ENCODE measurements at regions not wholly inside any gene's neighbourhood (a gene's known extent, or its start where the extent isn't known, plus 50 kb on each side); places are given as distances from the start of the nearest gene placed in this dataset.

DNA sequence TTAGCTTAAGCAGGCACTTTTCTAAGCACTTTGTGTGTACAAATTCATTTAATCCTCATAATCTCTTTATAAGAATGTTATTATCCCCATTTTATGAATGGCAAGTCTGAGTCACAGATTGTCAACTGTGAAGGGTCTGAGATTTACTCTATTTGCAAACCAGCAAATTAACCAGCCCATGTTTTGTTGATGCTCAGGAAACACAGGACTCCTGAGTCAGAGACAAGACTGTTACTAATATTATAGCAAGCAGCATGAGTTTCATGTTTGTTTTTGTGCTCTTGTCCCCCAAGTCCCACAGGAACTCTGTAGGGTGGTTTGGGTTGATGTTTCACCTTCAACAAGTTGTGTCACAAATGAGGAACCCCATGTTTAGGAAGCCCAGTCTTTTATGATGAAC, 182.0 kb upstream of the PPP1R3A start:
- DNase-seq (ENCODE audit: low read depth), result no peak

DNA sequence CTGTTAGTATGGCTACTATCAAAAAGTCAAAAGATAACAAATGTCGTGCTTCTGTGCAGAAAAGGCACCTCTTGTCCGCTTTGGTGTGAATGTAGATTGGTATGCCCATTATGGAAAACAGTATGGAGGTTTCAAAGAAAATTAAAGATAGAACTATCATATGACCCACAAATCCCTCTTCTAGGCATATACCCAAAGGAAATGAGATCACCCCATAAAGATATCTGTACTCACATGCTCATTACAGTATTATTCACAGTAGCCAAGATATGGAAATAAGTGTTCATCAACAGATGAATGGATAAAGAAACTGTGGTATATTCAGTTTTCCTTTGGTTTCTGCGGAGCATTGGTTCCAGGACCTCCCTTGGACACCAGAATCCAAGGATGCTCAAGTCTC, 180.5 kb upstream of the PPP1R3A start:
- TF ChIP-seq, protein P1, sequence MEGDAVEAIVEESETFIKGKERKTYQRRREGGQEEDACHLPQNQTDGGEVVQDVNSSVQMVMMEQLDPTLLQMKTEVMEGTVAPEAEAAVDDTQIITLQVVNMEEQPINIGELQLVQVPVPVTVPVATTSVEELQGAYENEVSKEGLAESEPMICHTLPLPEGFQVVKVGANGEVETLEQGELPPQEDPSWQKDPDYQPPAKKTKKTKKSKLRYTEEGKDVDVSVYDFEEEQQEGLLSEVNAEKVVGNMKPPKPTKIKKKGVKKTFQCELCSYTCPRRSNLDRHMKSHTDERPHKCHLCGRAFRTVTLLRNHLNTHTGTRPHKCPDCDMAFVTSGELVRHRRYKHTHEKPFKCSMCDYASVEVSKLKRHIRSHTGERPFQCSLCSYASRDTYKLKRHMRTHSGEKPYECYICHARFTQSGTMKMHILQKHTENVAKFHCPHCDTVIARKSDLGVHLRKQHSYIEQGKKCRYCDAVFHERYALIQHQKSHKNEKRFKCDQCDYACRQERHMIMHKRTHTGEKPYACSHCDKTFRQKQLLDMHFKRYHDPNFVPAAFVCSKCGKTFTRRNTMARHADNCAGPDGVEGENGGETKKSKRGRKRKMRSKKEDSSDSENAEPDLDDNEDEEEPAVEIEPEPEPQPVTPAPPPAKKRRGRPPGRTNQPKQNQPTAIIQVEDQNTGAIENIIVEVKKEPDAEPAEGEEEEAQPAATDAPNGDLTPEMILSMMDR (IDR thresholded peaks at IDR 0.05; ENCODE audit: insufficient read depth, low read depth, low read length), result no peak
- no peak overlapping the region for H3K4me3 ChIP-seq (ENCODE audit: low read depth, low read length)
- no peak for DNase-seq (ENCODE audit: low read depth)

More for the DNA sequence above, 182.0 kb upstream of the PPP1R3A start:
- no peak overlapping the region for H3K4me3 ChIP-seq (ENCODE audit: low read depth, low read length)
- TF ChIP-seq, protein P1 (IDR thresholded peaks at IDR 0.05; ENCODE audit: insufficient read depth, low read depth, low read length), result no peak

DNA sequence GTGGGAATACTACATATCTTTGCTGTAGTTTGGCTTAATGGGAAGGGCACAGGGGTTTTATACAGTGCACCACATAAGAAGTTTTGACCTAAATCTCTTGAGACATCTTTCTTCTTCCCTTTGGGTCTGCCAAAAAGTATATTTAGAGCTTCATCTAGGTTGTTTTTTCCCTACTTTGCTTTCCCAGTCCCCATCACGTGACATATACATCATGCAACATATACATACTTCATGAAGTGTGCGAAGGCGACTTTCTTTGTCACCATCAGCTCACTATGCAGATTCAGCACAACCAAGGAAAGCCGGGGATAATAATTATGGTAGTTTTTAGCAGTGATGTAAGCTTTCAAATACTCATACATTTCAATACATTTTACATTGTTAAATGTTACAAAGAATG, 177.1 kb upstream of the PPP1R3A start:
- DNase-seq (ENCODE audit: low read depth), result no peak
- no peak overlapping the region for H3K4me3 ChIP-seq (ENCODE audit: low read depth, low read length)
- TF ChIP-seq, protein P1 (IDR thresholded peaks at IDR 0.05; ENCODE audit: insufficient read depth, low read depth, low read length), result no peak

DNA sequence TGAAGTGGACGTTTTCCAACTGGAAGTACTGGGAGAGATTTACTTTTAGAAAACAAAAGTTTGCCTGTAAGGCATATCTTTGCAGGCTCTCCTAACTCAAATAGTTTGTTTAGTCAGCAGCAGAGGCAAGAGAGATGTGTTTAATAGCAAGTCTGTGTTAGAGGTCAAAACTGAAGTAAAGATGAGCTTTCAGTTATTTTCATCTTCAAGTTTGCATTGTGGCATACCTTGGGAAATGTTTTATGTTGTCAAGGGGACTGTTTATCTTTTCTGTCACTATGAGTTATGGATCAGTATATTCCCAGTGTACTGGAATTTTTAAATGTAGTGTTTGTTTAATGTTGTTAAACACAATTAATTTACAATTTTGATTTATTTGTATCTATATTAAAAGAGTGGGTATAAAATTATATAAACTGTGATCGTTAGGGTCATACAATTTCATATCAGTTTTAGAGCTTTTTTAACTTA, 169.7 kb upstream of the PPP1R3A start:
- DNase-seq (ENCODE audit: low read depth), result no peak
- TF ChIP-seq, protein P1 (IDR thresholded peaks at IDR 0.05; ENCODE audit: insufficient read depth, low read depth, low read length), result no peak
- no peak overlapping the region for H3K4me3 ChIP-seq (ENCODE audit: low read depth, low read length)

DNA sequence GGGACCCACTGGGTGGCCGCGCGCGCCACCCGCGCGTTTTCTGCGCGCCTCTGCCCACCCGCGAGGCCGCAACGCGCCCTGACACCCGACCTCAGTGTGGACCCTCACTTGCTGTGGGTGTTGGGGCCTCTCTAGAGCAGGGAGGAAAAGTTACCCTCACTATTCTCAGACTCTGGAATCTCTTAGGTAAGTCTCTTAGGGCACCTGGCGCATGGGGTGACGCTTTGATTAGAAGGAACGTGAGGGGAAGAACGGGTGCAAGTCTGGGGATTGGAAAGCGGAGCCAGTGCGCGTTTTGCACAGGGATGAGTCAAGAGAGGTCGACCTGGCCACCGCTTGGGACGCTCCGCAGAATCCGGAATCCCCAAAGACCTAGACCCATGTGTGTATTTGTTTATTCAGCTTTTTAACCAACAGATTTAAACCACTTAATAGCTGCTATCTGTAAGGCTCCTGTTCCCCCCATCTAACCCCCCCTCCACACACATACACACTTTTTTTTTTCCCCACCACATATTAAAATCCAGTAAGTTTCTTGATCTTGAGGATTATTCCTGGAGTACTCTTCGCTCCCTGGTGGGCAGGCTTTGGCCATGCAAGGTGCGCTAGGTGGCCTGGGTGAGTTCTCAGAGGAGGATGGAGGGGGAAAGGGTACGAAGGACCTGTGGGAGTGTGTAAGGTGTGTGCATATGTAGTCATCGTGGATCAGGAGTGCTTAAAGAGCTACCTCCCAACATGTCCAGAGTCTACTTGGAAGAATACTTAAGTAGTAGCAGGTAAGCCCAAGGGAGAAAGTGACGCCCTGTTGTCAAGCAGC, 169.1 kb upstream of the PPP1R3A start:
- TF ChIP-seq, protein P1 (IDR thresholded peaks at IDR 0.05; ENCODE audit: insufficient read depth, low read depth, low read length), result no peak
- no peak for DNase-seq (ENCODE audit: low read depth)
- peak overlapping the region; percentile 21 for H3K4me3 ChIP-seq (ENCODE audit: low read depth, low read length)

DNA sequence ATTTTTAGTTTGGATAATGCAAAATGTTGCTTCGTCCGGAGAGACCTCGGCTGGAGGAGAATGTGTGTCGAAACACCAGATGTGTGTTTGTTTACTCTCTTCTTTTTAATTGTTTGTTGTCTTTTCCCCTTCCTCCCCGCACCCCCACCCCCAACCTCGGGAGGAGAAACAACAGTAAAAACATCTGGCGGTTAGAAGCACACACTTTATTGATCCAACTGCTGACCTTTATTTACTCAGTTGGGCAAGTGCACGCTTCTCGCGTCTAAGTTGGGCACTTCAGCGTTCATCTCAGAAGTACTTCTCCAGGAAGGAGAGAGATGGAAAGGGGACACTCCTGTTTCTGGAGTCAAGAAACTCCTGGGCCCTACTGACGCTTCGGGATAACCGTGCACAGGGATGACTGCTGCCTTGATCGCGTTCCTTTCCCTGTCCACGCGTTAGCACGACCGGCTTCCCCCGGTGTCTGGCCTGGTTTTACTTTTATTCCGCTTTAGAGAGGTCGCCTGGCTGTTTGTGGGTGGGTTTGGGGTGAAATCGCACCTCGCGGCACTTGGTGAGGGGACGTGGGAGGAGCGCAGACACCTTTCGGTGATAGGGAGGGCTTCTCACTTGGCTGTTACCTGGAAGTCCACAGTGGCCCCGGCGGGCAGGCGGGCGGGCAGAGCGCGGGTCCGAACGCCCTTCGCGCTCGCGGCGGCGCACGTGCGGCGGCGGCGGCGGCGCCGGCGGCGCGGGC, 168.3 kb upstream of the PPP1R3A start:
- DNase-seq (ENCODE audit: low read depth), result peak; percentile 40
- H3K4me3 ChIP-seq (ENCODE audit: low read depth, low read length), result peak overlapping the region; percentile 57
- TF ChIP-seq, protein P1 (IDR thresholded peaks at IDR 0.05; ENCODE audit: insufficient read depth, low read depth, low read length), result no peak
